ENCODE measurements at regions not wholly inside any gene's neighbourhood (a gene's known extent, or its start where the extent isn't known, plus 50 kb on each side); places are given as distances from the start of the nearest gene placed in this dataset.
"Not testable (repeated sequence)": the region's sequence is repeated elsewhere in the genome, so short reads cannot be mapped to it uniquely, and the experiment has no call there.

DNA sequence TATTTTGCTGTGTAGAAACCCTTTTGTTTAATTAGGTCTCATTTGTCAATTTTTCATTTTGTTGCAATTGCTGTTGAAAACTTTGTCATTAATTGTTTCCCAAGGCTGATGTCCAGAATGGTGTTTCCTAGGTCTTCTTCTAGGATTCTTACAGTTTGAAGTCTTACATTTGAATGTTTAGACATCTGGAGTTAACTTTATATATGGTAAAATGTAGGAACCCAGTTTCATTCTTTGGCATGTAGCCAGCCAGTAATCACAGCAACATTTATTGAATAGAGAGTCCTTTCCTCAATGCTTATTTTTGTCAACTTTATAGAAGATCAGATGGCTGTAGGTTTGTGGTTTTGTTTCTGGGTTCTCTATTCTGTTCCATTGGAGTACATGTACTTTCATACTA, 1290.8 kb upstream of the CDH9 start:
- no peak for DNase-seq

- DNase-seq: no peak
Observed at GRCh38 chr5:28328681-28329080, 1290.3 kb upstream of the CDH9 start.

DNA sequence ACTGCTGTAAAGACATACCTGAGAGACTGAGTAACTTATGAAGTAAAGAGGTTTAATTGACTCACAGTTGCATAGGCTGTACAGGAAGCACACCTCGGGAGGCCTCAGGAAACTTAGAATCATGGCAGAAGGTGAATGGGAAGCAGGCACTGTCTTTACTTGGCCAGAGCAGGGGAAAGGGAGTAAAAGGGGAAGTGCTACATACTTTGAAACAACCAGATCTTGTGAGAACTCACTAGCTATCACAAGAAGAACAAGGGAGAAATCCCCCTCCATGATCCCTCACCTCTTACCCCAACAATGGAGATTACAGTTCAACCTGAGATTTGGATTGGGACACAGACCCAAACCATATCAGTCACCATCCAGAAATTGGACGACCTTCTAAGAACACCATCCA, 1285.8 kb upstream of the CDH9 start:
- DNase-seq: no peak

DNA sequence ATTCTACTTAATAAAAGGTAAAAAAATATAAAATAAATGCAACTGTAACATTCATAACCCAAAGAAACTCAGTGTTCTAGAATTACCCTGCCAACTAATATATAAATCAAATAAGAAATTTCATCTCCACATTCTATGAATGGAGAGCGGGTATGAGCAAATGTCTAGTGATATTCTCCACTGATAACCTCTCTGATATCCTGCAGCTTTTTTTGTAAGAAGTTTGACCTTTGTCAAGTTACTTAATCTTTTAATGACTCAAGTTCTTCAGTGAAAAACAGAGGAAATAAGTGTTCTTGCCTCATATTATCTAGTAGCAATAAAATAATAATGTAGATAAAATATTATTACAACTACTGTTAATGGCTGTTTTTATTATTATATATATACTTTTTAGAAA, 1275.6 kb upstream of the CDH9 start:
- no peak for DNase-seq

DNA sequence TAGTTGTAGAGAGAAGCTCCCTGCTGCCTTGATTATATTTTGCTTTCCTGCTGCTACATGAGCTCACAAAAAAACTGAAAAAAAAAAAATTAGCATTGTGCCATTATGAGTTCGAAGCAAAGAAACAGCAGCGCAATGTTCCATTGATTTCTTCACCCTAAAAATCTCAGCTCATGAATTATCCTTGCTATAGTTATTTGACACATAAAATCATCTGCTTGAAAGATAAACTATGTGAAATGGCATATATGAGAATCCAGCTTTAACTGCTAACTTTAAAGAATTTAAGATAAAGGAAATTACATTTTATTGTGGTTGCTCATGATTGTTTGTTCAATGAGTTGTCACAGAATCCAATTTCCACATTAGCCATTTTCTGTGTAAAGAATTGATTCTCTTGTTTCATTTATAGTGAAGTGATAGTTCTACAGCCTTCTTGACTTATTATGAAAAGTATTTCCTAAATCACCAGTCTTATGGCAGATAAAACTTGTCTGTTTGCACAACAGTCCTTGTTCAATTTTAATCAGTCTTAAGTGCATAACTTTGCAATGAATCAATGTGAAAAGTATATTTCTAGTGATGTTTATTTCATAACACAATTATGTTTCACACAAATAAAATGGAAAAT, 1275.0 kb upstream of the CDH9 start:
- no peak for DNase-seq

DNA sequence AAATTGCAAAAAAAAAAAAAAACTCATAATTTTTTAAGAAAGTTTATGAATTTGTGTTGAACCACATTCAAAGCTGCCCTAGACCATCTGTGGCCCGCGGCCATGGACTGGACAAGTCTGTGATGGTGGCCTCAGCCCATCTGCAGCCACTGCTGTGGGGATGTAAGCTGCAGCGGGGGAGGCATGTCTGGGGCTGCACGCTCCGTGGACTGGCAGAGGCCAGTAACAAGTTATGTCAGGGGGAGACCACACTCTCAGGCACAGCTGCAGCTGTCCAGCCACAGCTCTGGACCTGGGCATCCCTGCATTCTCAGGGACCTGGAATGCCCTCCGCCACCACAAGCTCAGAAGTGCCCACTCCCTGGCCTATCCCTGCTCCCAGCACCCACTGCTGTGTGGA, 1272.3 kb upstream of the CDH9 start:
- DNase-seq: no peak

GRCh38 chr5:28305891-28306290, 1267.5 kb upstream of the CDH9 start:
- DNase-seq: no peak

DNA sequence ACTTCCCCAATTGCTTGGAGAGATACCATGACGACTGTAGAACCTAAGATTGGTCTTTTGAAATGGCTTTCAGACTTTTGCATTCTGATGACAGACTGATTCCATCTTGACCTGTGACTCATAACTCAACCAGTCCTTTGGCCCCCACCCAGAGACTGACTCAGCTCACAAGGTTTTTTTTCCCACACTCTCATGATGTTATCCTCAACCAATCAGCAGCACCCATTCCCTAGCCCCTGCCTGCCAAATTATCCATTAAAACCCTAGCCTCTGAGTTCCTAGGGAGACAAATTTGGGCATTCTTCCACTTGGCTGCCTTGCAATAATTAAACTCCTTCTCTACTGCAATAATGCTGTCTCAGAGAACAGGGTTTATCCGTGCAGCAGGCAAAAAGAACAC, 1263.3 kb upstream of the CDH9 start:
- no peak for DNase-seq

DNA sequence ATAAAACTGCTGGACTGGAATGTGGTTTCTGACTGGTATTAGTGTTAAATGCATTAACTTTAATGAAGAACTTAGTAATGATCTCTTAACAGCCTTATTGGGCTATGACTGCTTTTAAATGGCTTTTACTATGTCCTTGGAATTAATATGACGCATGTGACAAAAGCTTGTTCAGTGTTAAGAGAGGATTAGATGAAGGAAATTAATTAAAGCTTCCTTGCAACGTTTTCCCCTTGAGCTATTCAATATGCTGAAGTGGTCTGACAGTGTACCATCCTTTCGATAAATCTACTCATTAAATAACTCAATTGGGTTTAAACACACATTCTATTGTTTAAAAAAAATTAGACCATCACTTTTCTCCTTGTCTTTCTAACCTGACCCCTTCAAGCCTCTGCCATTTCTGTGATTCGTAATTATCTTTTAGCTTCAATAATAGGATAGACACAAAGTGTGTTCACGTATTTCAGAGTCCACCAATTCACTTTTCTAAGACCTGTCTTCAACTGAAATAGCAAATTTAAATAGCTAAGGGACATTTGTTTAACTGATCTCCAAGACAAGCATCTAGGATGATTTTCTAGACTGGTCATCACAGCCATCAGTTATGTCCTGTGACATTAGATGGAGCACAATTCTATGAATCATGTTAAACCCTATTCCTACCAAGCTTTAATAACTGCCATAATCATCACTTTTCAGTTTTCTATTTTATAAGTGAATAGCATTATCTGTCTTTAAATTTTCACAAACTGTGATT, 1258.0 kb upstream of the CDH9 start:
- no peak for DNase-seq

GRCh38 chr5:28287021-28287420, 1248.6 kb upstream of the CDH9 start:
- not testable (repeated sequence) for DNase-seq

DNA sequence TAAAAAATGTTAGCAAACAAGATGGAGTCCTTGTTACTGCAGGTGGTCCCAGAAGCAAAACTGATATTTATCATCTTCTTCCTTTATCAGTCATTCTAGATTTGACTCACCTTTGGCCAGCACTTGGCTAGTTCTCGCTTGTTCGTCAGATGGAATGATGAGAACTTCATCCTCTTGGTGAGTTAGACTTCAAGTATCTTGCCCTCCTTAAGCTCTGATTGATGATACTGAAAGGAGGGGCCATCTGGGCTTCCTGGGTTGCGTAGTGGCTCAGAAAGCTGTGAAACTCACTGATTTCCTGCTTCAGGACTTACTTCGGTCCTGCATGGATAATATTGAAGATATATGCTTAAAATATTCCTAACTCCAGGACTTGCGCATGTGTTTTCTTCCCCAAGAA, 1248.2 kb upstream of the CDH9 start:
- DNase-seq: no peak

DNA sequence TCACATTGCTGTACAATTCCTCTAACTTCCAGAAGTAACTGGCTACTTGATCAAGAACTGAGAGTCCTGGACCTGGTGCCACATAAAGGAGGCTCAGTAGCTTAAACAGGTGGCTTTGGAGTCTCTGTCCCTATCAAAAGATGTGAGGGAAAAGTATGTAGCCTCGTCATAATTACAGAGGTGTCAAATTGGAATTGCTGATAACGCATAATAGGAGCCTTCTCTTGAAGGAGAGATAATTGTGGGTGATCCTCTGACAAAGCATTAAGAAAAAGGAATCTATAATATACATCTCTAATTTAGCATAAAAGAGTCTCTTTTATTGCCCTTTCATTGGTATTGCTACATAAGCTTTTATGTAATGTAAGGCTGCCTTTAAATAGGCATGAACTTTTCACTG, 1246.4 kb upstream of the CDH9 start:
- no peak for DNase-seq

DNA sequence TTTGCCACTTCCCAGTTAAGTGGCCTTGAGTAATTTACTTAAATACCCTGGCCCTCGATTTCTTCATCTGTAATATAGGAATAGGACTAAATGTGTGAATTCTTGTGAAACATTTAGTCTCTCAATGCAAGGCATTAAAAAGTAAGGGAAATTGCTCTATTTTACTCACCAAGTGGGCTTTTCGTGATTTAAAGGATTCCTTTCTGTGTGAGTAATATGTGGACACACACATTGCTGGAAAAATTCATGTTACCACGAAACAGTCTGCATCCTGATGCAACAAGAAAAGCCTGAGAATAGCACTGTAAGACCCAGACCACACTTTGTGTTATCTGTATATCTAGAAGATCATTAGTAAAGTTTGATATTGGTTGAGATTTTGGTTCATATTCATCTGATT, 1243.0 kb upstream of the CDH9 start:
- no peak for DNase-seq

GRCh38 chr5:28275931-28276330, 1237.5 kb upstream of the CDH9 start:
- DNase-seq: no peak

DNA sequence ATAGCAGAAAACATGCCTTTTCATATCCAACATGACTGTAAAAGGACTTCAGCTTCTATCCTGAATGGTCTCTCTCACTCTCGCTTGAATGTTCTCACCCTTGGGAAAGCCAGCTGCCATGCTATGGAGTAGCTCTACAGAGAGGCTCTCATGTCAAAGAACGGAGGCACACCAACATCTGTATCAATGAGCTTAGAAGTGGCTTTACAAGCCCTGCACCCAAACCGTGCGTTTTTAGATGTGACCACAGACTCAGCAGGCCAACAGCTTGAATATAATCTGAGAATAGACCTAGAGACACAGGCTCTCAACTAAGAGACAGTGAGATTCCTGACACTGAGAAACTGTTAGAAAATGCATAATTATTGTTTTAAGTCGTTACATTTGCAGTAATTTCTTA, 1231.6 kb upstream of the CDH9 start:
- DNase-seq: no peak

DNA sequence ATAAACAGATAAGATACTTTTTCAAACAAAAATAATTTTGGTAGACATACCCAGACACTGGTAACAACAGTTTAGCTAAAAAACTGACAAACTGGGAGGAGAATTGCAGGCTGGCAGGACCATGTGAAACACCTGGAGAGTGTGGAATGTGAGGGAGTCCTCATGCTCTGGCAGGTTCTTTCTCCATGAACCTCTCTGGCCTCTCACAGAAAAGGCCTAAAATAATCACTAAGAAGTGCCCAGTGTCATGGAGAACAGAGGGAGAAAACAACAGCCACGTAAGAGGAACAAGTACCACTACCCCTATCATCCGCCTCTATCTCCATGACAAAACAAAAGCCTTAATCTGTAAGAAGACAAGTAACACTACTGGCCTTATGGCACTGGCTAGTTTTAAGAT, 1227.5 kb upstream of the CDH9 start:
- no peak for DNase-seq

DNA sequence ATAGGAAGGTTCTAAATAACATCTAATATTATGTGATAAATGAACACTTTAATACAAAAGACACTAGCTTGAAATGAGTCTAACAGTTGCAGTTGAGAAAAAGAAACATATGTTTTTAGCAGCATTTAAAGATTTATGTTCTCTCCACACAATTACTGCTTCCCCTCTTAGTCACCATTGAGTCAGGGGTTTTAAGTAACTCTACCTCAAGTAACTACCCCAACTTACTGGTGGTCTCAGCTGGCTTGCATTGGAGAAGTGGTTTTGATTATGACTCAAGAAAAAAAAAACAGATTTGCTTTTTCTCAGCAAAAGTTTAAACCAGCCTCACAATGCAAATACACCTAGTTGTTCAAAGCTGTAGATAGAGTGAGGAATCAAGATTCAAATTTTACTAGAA, 1216.5 kb upstream of the CDH9 start:
- no peak for DNase-seq

DNA sequence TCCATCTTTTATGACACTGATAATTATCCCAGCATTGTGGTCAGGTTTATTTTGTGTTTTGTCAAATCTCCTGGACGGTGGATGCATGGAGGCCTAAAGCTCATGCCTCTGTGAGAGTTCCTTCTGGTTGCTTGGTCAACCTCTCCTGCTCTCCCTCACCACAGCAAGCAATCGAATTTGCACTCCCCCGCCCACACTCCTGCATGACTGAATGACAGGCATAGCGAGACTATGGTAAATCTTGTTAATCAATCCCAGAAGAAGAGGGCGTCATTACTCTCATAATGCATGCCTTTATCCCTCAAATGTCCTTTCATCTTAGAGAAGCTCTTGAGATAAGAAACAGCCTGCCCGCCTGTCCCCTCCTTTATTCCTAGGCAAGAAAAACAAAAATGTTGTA, 1215.0 kb upstream of the CDH9 start:
- DNase-seq: no peak

DNA sequence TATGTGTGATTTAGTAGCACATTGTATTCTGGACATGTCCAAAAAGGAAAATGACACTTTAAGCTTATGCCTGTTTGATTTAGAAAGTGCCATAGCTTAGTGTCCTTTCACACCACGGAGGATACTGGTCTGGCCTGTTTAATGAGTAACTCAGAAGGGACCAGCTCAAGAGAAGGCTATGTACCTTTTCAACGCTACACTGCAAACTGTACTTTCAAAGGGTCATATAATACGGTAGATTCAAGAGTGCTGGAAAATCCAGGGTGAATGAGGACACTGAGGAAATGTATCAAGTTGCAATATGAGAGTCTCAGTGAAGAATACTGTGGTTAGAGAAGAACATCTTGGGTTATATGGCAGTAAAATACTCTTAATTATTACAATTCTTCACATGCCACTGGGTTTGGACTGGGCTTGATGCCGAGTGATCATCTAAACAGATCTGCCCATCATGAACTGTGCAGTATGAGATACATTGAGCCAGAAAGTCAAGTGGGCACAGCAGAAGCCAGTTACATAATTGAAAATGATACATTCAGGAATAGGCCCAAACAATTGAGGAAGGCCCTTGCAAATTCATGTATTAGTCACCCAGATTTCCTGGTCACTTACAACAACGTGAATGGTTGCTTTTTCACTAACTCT, 1211.5 kb upstream of the CDH9 start:
- no peak for DNase-seq

- DNase-seq: no peak
Observed at GRCh38 chr5:28234356-28234968, 1196.1 kb upstream of the CDH9 start.

DNA sequence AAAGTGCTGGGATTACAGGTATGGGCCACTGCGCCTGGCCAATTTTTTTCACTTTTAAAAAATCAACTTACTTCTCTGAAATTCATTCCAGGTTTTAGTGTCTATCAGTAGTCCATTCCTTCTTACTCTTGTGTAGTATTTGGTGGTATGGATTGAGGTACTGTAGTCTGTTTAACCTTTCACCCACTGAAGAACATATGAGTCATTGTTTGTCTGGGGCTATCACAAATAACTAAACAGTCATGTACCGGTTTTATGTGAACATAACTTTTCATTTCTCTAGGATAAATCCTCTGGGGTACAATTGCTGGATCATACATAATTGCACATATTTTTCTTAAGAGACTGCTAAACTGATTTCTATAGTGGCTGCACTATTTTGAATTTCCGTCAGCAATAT, 1188.0 kb upstream of the CDH9 start:
- no peak for DNase-seq

- no peak for DNase-seq
Observed at GRCh38 chr5:28219539-28219938, 1181.2 kb upstream of the CDH9 start.

DNA sequence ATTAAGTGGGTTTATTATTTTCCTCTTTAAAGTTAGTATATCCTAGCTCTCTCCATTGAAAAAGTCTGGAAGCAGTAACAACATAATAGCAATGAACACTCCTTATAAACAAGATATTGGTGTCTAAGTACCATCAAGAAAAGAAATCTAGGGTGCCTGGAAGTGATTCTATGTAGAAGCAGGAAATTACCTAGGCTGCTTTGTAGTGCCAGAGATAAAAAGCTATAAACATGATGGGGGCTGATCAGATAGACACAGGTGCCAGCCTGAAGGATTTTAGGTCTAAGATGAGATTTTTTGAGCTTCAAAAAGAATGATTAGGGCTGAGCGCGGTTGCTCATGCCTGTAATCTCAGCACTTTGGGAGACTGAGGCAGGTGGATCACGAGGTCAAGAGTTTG, 1179.3 kb upstream of the CDH9 start:
- DNase-seq: no peak

DNA sequence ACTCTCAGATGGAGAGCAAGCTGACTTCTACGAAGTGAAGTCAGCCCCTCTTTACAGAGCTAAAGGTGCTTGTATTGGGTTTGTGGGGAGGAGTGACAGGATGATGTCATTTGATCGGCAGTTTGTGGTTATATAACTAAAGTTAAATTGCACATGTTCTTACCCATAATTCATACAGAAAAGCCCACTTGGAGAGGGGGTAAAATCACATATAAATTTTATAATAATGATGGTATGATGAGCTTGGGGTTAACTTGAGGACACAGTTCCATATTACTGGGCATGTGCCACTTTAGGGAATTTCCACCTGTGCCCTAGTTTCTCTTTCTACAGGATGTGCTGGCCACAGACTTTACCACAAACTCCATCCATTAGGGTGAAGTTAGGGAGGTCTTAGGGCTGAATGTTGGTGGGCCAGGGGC, 1178.6 kb upstream of the CDH9 start:
- no peak for DNase-seq
